Vagina (tissue), 2 donors: ENCODE measurements at regions not wholly inside any gene's neighbourhood (a gene's known extent, or its start where the extent isn't known, plus 50 kb on each side); places are given as distances from the start of the nearest gene placed in this dataset.

ENCODE experiments used
- DNase-seq, 2 donors: peaks; one replicate each; pipeline ENCODE4 v3.0.0-alpha.2; 2017; ENCODE audit errors: extremely low spot score in 2 of 2
- H3K27ac ChIP-seq: fragments of 200-600 bp; sonication (generic); one replicate; pipeline ENCODE4 v1.5.1; 2019
- H3K27me3 ChIP-seq: fragments of 200-600 bp; sonication (generic); one replicate; pipeline ENCODE4 v1.5.1; 2019
- H3K36me3 ChIP-seq, 2 donors: fragments of 200-600 bp; sonication (generic); one replicate each; pipeline ENCODE4 v1.5.1; 2017 to 2019
- H3K4me1 ChIP-seq: fragments of 200-600 bp; sonication (generic); one replicate; pipeline ENCODE4 v1.5.1; 2019
- H3K4me3 ChIP-seq, 2 donors: fragments of 200-600 bp; sonication (generic); 1 replicate in 1 of 2; 2 replicates in 1 of 2; pipeline ENCODE4 v1.5.1; 2016 to 2019
- H3K9me3 ChIP-seq: fragments of 200-600 bp; sonication (generic); one replicate; pipeline ENCODE4 v1.5.1; 2019
- CTCF ChIP-seq, 3 experiments: fragments of 450-650 bp in 2 of 3; fragments of 200-600 bp in 1 of 3; sonication (generic) in 1 of 3; IDR thresholded peaks; one replicate each; pipeline ENCODE4 v1.5.1; 2017 to 2019; ENCODE audit warnings: antibody characterized with exemption in 3 of 3, mild to moderate bottlenecking in 2 of 3, moderate library complexity in 2 of 3
- POLR2A ChIP-seq, 2 donors: fragments of 450-650 bp; IDR thresholded peaks; one replicate each; pipeline ENCODE4 v1.6.1; 2017; ENCODE audit warnings: antibody characterized with exemption in 2 of 2, mild to moderate bottlenecking in 2 of 2, moderate library complexity in 2 of 2
- POLR2AphosphoS5 ChIP-seq, 2 donors: sonication (generic); formaldehyde crosslinking; IDR thresholded peaks; one replicate each; pipeline ENCODE4 v1.9.0; 2017; ENCODE audit warnings: antibody characterized with exemption in 2 of 2, mild to moderate bottlenecking in 2 of 2, low read depth in 1 of 2; ENCODE audit not compliant: insufficient read depth in 1 of 2
- intact Hi-C: fragments of 100-400 bp; cut with DNase I; formaldehyde crosslinking; loops from one replicate; pipeline ENCODE4 v1.15.1; 2023

- intact Hi-C loops = no loop called here
- DNase-seq = no peak
- H3K27ac ChIP-seq = peak overlapping the region; percentile 22
These were observed 447.5 kb downstream of the TNS1 start for GRCh38 chr2:217555081-217555876.

GRCh38 chr2:217553679-217554078 lies 449.1 kb downstream of the TNS1 start:
- peaks cover 23% of the 10 kb centered on the region for H3K4me1 ChIP-seq

More at GRCh38 chr2:217555081-217555876, 447.5 kb downstream of the TNS1 start:
- Histone ChIP-seq H3K4me1 (peaks cover 23% of the 10 kb centered on the region), H3K27me3 (no peaks in the 10 kb centered on the region), H3K9me3 (no peaks in the 10 kb centered on the region), H3K4me3 (no peak overlapping the region), H3K36me3 (no peaks in the 10 kb centered on the region)
- TF ChIP-seq CTCF (IDR thresholded peaks at IDR 0.05) (no peak), POLR2AphosphoS5 (IDR thresholded peaks at IDR 0.05; ENCODE audit: insufficient read depth in 1 of 2, low read depth in 1 of 2) (peak in 1 of 2 donors; percentile 48)

GRCh38 chr2:217553202-217553601 lies 449.6 kb downstream of the TNS1 start:
- Histone ChIP-seq H3K27me3 (no peaks in the 10 kb centered on the region), H3K4me1 (peaks cover 23% of the 10 kb centered on the region), H3K36me3 (no peaks in the 10 kb centered on the region), H3K27ac (no peak overlapping the region), H3K4me3 (no peak overlapping the region), H3K9me3 (no peaks in the 10 kb centered on the region)
- TF ChIP-seq CTCF (IDR thresholded peaks at IDR 0.05) (no peak), POLR2A (IDR thresholded peaks at IDR 0.05) (no peak), POLR2AphosphoS5 (IDR thresholded peaks at IDR 0.05; ENCODE audit: insufficient read depth in 1 of 2, low read depth in 1 of 2) (no peak)
- DNase-seq = no peak
- intact Hi-C loops = no loop called here

More at GRCh38 chr2:217553679-217554078, 449.1 kb downstream of the TNS1 start:
- Histone ChIP-seq H3K27ac (no peak overlapping the region), H3K27me3 (no peaks in the 10 kb centered on the region), H3K36me3 (no peaks in the 10 kb centered on the region), H3K9me3 (no peaks in the 10 kb centered on the region), H3K4me3 (no peak overlapping the region)
- no peak for DNase-seq
- intact Hi-C loops = no loop called here
- no peak for TF ChIP-seq POLR2AphosphoS5 (IDR thresholded peaks at IDR 0.05; ENCODE audit: insufficient read depth in 1 of 2, low read depth in 1 of 2)
- no peak for TF ChIP-seq POLR2A (IDR thresholded peaks at IDR 0.05)
- TF ChIP-seq CTCF (IDR thresholded peaks at IDR 0.05) = no peak

- Histone ChIP-seq H3K4me3 (no peak overlapping the region), H3K9me3 (no peaks in the 10 kb centered on the region), H3K4me1 (peaks cover 23% of the 10 kb centered on the region), H3K27me3 (no peaks in the 10 kb centered on the region), H3K36me3 (no peaks in the 10 kb centered on the region), H3K27ac (no peak overlapping the region)
- intact Hi-C loops = no loop called here
- DNase-seq = no peak
- TF ChIP-seq POLR2AphosphoS5 (IDR thresholded peaks at IDR 0.05; ENCODE audit: insufficient read depth in 1 of 2, low read depth in 1 of 2) = no peak
- no peak for TF ChIP-seq POLR2A (IDR thresholded peaks at IDR 0.05)
- no peak for TF ChIP-seq CTCF (IDR thresholded peaks at IDR 0.05)
These were observed 450.7 kb downstream of the TNS1 start for GRCh38 chr2:217552081-217552480.

- H3K4me1 ChIP-seq = peaks cover 23% of the 10 kb centered on the region
- intact Hi-C loops = no loop called here
- H3K36me3 ChIP-seq = no peaks in the 10 kb centered on the region
- H3K27me3 ChIP-seq = no peaks in the 10 kb centered on the region
- no peaks in the 10 kb centered on the region for H3K9me3 ChIP-seq
- H3K4me3 ChIP-seq = no peak overlapping the region
- no peak for DNase-seq
- no peak overlapping the region for H3K27ac ChIP-seq
- no peak for TF ChIP-seq POLR2AphosphoS5 (IDR thresholded peaks at IDR 0.05; ENCODE audit: insufficient read depth in 1 of 2, low read depth in 1 of 2)
- no peak for TF ChIP-seq CTCF (IDR thresholded peaks at IDR 0.05)
- TF ChIP-seq POLR2A (IDR thresholded peaks at IDR 0.05) = no peak
These were observed 451.4 kb downstream of the TNS1 start for GRCh38 chr2:217551252-217551899.
